AG20443 (cell line): ENCODE measurements at regions not wholly inside any gene's neighbourhood (a gene's known extent, or its start where the extent isn't known, plus 50 kb on each side); places are given as distances from the start of the nearest gene placed in this dataset.
"Not testable (repeated sequence)": the region's sequence is repeated elsewhere in the genome, so short reads cannot be mapped to it uniquely, and the experiment has no call there.

Experiments used
- DNase-seq: peaks from one replicate; pipeline ENCODE4 v3.0.0; 2012; ENCODE audit warnings: low spot score, mixed read lengths

DNA sequence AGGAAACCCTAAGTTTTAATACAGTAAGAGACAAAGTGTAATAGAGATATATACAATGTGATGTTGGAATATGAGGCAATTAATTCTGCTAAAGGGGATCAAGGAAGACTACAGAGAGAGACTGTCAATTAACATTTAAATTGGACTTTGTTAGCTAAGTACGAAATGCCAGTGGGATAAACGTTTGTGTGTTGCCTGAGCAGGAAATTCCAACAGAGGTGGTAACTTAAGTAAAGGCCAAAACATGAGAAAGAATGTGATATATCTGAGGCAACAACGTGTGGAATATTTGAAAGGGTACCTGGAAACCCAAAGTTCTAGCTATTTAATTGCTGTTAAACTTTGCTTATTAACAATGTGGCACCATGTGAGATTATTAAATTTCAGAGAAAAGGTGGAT is 1666.9 kb upstream of the WWC1 start:
- DNase-seq = no peak

DNA sequence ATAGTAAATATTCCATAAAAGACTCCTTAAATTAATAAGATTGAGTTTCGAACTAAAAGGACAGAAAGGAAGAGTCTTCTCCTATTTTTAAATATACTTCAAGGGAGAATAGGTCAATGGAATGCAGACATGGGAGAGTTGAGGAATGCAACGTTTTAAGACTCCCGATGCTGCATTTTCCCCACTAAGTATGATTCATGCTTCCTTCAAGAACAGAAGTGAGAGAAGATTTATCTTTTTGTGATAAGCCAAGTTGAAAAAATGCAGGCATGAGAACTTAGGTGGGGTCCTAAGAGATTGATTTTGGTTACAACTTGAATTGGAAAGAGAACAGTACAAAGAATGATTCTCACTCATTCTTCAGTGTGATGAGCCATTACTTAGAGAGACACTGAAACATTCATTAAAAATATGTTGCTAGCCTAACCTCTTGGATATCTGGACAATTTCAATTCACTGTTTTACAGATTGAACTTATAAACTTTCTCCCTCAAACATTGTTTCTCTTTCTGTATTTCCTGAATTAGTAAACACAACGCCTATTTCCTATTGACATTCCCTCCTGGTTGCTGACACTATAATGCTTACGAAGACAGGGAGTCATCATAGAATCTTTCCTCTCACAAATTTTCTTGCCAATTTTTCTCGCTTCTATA is 1666.1 kb upstream of the WWC1 start:
- DNase-seq = no peak

DNA sequence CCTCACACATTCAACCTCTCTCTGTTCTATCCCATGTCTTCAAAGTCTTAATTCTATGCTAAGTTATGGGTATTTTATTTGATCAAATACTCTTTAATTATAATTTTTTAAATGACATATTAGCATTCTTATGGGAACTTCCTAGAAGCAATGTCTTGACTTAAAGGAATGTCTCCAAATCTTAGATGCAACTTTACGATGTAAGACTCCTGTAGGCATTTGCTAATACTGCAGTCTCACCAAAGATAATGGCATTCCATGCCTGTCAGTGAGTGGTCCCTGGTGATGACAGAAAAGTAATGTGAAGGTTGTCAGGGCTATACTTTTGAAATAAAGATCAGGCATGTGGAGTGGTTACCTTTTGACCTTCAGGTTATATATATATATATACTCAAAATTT is 1654.2 kb upstream of the WWC1 start:
- DNase-seq = no peak

DNA sequence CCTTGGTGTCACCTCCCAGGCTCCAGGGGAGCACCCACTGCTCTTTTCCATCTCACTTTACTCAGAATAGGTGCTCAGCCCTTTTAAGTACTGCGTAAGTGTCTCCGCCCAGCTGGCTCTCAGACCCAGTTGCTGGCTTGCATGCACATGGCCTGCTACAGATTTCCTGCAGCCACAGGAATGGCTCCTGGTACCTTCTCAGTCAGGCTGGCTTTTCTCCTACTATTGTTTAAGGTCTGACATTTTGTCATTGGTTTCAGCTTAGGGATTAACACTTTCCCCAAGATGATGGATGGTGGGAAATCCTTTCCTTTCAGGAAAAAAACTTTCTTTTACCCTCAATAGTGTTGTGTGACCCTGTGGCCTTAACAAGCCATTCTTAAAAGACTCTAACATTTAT is 1652.3 kb upstream of the WWC1 start:
- DNase-seq = no peak

DNA sequence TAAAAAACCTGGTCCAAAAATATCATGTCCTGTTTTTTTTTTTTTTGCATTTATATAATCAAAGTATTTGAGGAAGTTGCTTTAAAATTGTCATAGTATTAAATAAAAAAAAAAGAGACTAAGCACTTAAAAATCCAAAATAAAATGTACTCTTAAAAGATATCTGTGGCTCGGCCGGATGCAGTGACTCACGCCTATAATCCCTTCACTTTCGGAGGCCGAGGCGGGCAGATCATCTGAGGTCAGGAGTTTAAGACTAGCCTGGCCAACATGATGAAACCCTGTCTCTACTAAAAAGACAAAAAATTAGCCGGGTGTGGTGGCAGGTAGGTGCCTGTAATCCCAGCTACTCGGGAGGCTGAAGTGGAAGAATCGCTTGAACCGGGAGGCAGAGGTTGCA is 1651.3 kb upstream of the WWC1 start:
- not testable (repeated sequence) for DNase-seq

DNA sequence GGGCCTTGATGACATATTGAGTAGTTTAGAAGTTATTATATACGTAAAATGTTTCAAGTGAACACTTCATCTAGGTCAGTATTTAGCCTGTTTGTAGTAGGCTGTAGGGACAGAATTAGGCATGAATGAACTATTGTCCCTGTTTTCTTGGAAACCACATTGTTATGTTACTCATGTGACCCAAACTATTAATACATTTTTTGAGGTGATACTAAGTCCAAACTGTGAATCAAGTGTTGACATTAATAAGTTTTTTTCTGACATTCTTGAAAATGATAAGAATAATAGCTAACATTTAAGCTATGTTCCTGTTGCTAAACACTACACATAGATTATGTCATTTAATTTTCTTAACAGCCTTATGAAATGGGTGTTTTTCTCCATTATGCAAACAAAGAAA is 1642.7 kb upstream of the WWC1 start:
- no peak for DNase-seq

DNA sequence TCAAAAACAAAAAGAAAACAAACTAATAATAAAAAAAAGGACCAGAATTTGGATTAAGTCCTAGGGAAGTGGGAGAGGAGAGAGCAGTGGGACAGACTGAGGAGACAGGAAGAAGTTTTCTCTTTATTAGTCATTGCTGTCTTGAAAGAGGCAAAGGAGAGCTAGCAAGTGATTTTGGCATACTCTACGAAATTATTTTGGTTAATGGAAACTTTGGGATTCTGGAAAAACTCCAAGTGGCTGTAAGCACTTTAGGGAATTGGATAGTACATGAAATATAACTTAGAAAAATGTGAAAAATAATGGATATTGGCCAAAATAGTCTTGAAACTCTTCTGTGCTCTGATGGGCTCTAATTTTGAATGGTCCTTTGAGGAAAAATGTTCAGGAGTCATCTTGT is 1641.8 kb upstream of the WWC1 start:
- DNase-seq = no peak

DNA sequence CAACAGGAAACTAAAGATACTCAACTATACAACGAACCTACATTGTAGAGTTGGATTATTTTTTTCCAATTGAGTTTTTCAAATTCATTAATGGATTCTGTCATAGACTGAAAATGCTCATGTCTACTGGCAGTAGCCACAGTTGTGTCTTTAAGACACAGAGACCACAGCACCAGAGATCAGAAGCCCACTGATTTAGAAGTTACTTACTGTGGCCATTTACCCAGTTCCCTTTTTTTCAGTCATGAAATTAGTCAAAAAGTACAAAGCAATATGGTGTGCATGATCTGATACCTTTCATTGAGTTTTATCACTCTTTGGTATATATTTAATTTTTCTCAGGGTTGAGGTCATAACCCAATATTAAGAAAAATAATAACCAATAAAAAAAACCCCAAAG is 1640.2 kb upstream of the WWC1 start:
- no peak for DNase-seq

DNA sequence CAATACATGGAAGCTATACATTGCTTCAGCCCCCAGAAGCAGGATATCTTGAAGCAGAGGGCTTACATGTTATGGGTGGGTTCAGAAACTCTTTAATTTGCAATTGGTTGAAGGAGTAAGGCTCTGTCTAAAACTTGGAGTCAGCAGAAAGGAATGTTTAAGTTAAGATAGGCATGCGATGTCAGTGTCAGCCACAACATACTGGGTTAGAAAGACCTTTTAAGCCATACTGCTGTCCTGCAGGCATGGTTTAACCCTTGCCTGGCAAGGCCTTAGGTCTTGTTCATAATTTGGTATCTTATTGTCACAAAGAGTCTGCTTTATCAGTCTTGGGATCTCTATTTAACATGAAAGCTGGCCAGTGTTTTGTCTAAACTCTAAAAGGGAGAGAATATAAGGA is 1619.6 kb upstream of the WWC1 start:
- no peak for DNase-seq

DNA sequence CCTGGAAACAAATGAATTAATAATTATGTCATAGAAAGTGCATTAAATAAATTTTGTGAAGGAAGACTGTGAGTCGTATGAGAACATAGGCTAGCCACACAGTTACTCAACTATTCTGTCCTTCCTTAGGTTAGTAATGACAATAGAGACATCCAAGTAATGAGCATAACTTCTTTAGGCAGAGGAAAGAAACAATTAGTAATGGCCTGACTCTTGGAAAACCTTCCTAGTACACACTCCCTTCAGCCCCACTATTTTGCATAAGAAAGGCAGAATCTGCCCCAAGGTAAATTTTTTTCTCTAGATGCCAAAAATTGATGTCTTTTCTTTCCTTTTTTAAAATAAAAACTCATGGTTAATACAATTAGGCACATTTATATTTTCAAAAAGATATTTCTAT is 1619.0 kb upstream of the WWC1 start:
- DNase-seq = no peak

DNA sequence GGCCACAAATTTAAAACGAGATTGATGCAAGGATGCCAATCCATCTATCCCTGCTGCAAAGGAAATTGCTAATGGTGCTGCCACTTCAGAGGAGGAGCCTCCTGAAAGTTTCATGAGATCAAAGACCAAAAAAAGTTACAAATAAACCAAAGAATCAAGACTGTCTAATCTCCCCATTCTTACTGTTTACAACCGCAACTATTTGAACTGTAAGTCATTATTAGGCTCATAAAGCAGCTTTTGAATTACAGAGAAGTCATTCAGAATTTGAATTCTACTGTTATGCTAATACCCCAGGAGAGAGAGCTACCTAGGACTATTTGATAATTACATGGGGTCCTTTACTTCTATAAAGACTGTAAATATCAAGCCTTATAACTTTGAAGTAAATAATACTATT is 1613.6 kb upstream of the WWC1 start:
- DNase-seq = no peak

DNA sequence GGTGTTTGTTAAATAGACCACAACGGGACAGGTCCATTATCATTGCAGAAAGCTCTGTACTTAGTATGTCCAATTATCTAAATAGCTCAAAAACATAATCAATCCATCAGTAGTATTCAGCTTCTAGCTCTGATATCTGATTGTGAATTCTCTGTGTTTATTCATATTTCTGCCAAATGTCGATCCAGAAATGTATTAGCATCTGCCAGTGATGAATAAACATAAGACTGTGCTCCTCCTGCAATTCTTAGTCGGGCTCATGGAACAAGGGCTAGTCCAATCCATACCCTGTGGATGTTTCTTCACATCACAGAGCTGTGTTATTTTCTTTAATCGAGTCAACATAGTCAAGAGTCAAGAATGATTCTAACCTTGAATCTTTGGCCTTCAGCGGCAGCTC is 1612.1 kb upstream of the WWC1 start:
- DNase-seq = no peak

DNA sequence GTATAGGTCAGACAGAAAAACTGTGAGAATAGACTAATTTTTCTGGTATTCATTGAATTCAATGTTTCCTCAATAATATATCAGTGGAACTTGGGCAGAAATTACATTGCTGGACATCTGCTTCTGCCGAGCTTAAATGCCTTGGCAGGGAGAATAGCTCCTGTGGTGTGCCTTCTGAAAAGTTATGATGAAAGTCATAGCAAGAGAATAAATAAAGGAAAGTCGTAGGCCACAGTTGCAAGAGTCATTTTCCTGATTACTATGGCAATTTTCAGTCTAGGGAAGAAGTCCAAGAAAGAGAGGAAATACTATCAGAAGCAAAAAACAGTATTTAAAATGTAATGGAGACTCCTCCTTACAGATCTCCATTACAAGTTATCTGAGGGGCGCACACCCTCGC is 1596.1 kb upstream of the WWC1 start:
- DNase-seq = no peak

DNA sequence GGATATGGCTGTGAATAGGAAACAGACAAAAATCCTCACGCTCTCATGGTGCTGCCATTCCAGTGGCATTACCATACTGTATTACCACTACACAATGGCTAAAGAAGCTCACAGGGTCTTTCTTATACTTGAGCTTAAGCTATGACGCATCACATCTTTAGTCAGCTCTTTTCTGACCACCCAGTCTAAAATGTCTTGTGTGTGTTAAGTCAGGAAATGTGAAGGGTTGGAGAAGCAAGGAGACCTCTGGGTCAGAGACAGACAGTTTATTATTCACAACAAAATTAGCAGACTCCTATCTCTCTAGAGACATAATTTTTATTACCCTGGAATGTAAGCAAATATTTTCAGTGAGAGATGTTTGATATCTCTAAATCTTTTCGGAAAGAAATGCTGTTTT is 1583.2 kb upstream of the WWC1 start:
- DNase-seq = no peak

DNA sequence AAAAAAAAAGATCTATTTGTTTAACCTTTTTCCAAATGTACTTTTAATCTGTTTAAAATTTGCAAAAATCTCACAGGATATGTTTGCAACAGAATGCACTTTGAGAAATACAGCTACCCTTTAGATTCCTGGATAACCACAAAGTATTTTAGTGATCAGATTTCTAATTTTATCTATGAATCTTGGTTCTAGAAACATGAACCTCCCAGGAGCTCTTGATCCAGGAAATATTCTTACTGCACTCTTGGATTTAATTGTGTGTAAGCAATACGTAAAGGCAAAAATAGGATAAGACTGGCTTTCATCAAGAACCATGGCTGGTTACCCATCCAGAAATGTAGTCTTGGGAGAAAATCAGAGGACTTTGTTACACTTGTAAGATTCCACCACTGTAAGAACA is 1581.8 kb upstream of the WWC1 start:
- no peak for DNase-seq

DNA sequence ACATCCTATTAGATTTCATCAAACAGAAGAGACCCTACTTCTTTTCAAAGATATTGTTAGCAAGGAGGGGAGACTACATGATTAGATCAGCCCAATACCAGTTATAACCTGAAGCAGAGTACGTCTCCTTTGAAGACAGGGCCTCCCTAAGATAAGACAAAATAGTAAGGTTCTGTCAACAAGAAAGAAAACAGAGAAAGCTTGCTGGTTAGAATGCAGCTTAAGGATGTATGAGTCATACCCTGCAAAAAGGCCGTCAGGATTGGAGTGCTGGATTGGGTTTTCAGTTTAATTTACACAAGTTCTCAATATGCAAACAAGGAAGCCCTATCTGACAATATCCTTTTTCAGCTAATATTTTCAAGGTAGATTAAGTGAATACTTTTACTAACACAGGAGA is 1581.2 kb upstream of the WWC1 start:
- no peak for DNase-seq

DNA sequence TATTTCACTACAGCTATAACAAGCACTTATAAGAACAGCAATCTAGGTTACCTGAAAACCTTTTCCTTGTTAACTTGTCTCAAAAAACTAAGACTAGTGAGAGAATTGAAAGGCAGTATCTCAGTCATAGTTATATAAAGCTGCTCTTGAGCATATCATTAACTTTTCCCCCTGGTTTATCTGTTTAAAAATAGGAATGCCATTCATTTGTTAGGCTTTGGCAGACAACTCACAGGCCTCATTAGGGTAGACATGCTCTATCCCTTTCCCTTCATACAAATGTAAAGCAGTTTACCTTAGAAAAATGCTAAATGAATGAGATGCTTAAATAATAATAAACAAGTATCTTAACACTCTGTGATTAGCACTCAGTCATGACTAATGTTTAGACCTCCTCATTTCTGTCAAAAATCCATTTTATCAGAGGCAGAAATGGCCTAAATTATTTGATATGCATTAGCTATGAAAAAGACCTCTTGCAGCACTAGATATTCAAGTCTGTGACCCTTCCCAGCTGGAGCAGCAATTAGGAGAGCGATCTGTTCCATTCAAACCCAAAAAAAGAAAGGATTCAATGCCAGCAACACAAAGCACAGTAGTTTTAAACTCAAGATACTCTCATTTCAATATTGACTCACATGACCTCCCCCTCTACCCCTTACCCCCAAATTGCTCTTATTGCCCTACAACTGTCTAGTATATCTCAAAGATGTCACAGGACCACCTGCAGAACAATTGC is 1578.8 kb upstream of the WWC1 start:
- DNase-seq = no peak

DNA sequence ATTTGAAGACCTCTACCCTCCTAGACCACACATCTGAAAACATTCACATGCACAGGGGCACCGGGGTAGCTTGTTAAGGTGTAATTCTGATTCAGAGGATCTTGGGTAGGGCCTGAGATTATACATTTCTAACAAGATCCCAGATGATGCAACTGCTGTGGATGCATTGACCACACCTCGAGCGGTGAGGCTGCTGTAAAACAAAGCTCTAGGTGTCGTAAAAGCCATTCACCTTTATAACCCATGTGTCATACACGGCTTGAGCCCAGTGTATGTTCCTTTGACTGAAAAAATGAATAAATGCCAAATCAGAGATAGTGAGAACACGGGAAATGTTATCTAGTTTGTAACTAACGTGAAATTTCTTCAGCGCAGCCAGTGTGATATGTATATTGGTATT is 1578.2 kb upstream of the WWC1 start:
- no peak for DNase-seq

DNA sequence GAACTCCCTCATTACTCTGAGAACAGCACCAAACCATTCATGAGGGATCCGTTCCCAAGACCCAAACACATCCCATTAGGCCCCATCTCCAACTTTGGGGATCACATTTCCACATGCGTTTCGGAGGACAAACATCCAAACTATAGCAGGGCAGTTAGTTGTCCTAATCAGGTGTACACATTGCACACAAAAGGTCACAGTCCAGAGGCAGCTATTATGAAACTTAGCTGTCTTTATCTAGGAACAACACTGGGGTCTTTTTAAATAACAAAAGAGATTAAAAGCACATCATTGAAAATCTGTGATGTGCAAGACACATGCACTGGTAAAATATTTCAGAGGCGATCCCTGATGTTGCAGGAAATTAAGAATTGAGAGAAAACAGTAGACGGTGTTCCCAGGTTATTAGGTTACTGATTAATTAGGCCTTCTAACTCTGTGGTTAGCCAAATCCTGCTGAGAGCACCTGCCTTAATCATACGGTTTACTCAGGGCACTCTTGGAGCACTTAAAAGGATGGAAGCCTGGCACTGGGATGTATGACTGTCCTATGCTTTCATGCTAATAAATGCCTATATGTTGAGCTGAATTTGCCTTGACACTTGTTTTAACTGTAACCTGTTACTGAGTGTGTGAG is 1574.5 kb upstream of the WWC1 start:
- no peak for DNase-seq

DNA sequence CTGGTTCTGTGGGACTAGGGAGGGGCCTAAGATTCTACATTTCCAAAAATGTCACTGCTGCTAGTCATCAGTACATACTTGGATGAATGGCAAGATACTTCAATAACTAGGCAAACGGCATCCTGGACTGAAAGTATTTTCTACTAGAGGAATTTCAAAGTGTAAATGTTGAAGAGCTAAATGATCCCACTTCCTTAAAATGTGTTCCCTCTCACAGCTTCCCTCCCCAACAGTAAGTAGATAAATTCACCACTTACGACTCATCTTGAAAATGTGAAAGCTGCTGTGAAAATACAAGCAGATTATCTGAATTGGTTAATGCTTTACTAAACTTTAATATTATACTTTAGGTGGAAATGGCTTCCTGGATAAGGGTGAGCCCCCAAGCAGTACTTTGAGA is 1571.5 kb upstream of the WWC1 start:
- DNase-seq = no peak

DNA sequence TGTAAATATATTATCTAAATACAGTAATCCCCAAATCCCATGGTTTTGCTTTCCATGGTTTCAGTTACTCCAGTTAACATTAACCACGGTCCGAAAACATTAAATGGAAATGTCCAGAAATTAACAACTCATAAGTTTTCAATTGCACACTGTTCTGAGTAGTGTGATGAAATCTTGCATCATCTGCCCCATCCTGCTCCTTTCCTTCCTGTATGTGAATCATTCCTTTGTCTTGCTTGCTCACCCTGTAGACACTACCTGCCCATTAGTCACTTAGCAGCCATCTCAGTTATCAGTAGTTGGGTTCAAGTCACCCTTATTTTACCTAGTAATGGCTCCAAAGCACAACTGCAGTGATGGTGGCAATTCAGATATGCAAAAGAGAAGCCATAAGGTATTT is 1568.5 kb upstream of the WWC1 start:
- no peak for DNase-seq

DNA sequence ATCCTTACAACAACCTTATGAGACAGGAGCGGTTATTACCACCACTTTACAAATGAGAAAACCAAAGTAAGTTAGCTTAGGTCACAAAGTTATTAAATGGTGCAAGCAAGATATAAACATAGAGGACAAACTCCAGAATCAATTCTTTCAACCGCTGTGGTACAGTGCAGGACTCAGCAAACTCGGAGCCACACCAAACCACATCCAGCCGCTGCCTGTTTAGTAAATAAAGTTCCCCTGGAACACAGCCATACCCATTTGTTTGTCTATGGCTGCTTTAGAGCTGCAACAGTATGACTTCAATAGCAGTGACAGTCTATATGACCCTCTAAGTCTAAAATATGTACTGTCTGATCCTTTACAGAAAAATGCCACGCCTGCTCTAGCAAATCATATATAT is 1567.2 kb upstream of the WWC1 start:
- DNase-seq = no peak

DNA sequence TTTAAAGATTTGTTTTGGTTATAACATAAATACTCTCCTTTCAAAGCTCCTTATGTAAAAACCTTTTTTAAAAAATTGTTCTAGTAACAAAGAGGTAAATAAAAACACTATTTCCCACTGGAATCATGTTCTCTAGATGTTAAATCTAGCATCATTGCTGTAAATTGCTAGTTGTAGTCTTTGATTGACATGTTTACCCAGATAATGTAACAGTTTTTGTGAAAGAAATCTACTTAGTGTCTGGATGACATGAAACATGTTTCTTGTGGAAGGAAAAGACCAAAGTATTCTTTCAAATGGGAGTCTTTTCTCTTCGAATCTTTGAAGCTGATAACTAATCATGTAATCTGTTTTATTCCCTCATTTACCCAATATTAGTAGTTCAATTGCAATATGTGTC is 1565.9 kb upstream of the WWC1 start:
- DNase-seq = no peak

DNA sequence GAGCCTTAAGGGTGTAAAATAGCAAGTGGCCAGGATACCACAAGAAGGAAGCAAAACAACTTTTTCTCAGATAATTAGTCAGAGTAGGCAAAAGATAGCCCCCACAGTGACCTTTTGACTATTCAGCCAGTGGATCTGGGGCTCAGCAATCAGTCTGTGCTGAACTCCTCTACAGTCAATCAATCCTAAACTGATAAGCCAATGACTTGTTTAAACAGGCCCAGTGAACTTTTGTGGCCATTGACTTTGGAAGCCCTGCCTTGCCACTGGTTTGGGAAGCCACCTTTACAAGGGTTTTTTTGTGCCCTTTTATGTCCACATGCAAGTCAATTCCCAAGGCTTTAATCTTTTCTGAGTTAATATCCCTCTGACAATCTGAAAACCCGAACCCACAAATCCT is 1565.0 kb upstream of the WWC1 start:
- DNase-seq = no peak
